Sigmoid colon (tissue), 4 donors: ENCODE measurements at regions not wholly inside any gene's neighbourhood (a gene's known extent, or its start where the extent isn't known, plus 50 kb on each side); places are given as distances from the start of the nearest gene placed in this dataset.

Experiments
- POLR2A ChIP-seq, 2 donors: fragments of 450-650 bp; IDR thresholded peaks; one replicate each; pipeline ENCODE4 v1.6.1; 2016; ENCODE audit warnings: antibody characterized with exemption in 2 of 2, mild to moderate bottlenecking in 2 of 2, moderate library complexity in 2 of 2
- POLR2AphosphoS5 ChIP-seq, 4 donors: sonication (generic); formaldehyde crosslinking; IDR thresholded peaks; one replicate each; pipeline ENCODE4 v1.6.1; 2017; ENCODE audit warnings: antibody characterized with exemption in 4 of 4
- TF ChIP-seq, protein P1 (sequence below), 4 experiments: fragments of 450-650 bp in 3 of 4; fragments of 200-600 bp in 1 of 4; IDR thresholded peaks; one replicate each; pipeline ENCODE4 v1.5.1; 2016 to 2019; ENCODE audit warnings: antibody characterized with exemption in 4 of 4, mild to moderate bottlenecking in 3 of 4, moderate library complexity in 2 of 4

DNA sequence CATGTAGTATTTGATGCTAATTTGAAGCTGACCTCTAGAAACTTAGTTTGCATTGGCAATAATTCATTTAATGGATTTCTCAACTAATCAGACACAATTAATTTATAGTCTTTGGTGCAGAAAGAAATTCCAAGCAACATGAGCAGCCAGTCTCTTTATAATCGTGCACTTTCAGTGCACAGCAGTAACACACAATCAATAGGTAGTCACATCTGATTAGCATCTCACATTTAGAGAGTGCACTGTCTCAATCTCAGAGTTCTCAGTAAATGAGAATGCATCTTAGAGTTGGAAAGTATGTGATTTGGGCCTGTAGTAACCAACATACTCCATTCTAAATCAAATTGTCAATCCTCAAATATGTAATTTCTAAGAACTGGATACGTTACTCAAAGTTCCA is 377.6 kb downstream of the POM121L12 start:
- TF ChIP-seq POLR2A (IDR thresholded peaks at IDR 0.05) = no peak
- TF ChIP-seq, protein P1, sequence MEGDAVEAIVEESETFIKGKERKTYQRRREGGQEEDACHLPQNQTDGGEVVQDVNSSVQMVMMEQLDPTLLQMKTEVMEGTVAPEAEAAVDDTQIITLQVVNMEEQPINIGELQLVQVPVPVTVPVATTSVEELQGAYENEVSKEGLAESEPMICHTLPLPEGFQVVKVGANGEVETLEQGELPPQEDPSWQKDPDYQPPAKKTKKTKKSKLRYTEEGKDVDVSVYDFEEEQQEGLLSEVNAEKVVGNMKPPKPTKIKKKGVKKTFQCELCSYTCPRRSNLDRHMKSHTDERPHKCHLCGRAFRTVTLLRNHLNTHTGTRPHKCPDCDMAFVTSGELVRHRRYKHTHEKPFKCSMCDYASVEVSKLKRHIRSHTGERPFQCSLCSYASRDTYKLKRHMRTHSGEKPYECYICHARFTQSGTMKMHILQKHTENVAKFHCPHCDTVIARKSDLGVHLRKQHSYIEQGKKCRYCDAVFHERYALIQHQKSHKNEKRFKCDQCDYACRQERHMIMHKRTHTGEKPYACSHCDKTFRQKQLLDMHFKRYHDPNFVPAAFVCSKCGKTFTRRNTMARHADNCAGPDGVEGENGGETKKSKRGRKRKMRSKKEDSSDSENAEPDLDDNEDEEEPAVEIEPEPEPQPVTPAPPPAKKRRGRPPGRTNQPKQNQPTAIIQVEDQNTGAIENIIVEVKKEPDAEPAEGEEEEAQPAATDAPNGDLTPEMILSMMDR (IDR thresholded peaks at IDR 0.05) = no peak
- no peak for TF ChIP-seq POLR2AphosphoS5 (IDR thresholded peaks at IDR 0.05)
